Ovary (tissue), 3 donors: ENCODE measurements at regions not wholly inside any gene's neighbourhood (a gene's known extent, or its start where the extent isn't known, plus 50 kb on each side); places are given as distances from the start of the nearest gene placed in this dataset.

ENCODE experiments used
- CTCF ChIP-seq, 3 donors: fragments of 450-650 bp in 2 of 3; fragments of 200-600 bp in 1 of 3; IDR thresholded peaks; one replicate each; pipeline versions ENCODE4 v1.5.1 to v1.8.0; 2016 to 2022; ENCODE audit warnings: antibody characterized with exemption in 3 of 3, mild to moderate bottlenecking in 1 of 3
- EP300 ChIP-seq: sonication (generic); formaldehyde crosslinking; IDR thresholded peaks from one replicate; pipeline ENCODE4 v1.6.1; 2017; ENCODE audit warnings: antibody characterized with exemption
- POLR2A ChIP-seq: fragments of 450-650 bp; IDR thresholded peaks from one replicate; pipeline ENCODE4 v1.6.1; 2017; ENCODE audit warnings: antibody characterized with exemption, mild to moderate bottlenecking, moderate library complexity
- donor health status: DM: no; HTN: no; CAD: no.

GRCh38 chrX:33285550-33285949 is 74.2 kb upstream of the DMD start:
- TF ChIP-seq CTCF (IDR thresholded peaks at IDR 0.05) (no peak), POLR2A (no peak), EP300 (no peak)
